NCI-H146 treated with DMSO at 0.1 percent for 48 hours (cell line): ENCODE measurements at regions not wholly inside any gene's neighbourhood (a gene's known extent, or its start where the extent isn't known, plus 50 kb on each side); places are given as distances from the start of the nearest gene placed in this dataset.
"Not testable (repeated sequence)": the region's sequence is repeated elsewhere in the genome, so short reads cannot be mapped to it uniquely, and the experiment has no call there.

Source experiments
- DNase-seq: peaks from one replicate; lab custom pipeline; 2025; ENCODE audit not compliant: unreplicated experiment; lab: John Stamatoyannopoulos, UW

DNA sequence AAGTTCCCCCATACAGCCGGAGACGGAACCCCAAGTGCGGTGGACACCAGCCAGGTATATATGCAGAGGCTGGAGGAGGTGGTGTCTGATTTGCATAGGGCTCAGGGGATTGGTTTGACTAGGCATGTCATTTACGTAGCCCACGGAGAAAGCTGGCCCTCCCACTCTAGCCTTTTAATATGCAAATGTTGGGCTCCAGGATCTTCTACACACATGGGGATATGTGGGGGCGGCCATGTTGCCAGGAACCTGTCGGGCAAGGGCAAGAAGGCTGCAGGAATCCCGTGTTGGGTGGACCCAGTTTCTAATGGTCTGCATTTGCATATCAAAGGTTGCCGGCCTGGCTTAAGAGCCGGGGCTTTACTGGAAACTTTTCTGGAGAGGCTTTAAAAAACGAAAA lies 57.4 kb downstream of the FTHL17 start:
- not testable (repeated sequence) for DNase-seq

DNA sequence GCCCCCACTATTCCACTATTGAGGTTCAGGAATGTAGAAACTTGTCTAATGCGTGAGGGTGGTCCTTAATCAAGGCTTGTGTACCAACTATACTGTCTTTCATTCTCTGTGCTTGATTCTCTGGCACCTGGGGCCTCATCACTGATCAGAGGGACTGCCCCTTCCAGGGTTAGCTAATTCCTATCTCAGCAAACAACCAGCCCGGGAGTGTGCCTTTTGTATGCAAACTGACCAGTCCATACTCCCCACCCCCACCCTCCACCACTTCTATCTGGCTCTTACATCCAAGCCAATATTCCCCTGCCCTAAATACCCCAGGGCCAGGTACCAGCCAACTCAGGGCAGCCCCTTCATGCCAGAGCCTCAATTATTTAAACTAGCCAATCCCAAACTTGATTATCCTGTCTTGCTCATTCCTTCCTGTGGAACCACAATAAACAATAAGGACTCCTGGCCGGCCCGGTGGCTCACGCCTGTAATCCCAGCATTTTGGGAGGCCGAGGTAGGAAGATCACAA lies 59.3 kb downstream of the FTHL17 start:
- DNase-seq = no peak

DNA sequence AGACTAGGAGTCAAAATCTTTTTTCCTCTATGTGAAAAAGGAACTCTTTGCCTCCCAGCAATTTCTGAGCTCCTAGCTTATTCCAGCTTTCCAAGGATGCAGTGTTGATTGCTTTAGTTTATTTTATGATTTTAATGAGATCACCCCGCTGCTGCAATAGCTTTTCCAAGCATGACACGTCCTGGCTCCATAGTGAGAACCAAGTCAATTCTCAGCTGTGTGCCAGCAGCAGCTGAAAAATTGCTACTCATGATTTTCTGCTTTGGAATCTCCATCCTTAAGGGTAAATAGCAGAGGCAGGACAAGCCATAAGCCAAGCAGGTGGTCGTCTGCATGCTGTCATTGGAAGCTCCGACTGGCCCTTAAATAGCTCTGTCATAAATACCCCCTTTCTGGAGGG lies 64.5 kb downstream of the FTHL17 start:
- DNase-seq = no peak

DNA sequence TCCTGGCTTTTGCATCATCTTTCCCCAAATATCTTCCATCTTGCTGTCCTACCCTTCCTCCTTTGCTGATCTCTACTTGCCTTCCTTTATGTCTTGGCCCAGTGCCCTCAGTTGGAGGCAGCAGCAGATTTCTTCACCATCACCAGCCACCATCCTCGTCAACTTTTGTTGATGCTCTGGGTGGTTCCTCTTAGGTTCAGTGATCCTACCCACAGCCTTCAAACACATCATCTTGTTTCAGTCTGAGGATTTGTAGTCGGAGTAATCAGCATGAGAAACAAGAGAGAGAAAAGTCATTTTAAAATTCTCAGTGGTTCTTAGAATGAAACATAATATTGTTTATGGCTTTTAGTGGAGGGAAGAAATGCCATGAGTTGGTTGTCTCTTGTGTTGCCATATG lies 65.8 kb downstream of the FTHL17 start:
- DNase-seq = no peak

DNA sequence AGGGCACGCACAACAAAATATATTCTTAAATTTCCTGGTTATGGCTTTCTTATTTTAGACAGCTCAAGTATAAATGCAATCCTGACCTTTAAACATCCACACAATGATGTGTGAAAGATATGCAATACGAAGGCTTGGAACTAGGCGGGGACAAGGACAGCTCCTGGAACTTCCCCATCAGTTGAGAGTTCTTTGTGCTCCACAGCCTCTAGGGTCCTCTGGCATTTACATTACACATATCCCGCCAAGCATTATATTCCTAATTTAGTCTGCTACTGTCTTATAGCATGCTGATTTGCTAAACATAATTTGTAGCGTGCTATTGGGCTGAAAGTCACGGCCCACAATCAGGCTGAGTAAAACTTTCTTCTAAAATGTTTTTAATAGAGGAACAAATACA lies 74.4 kb downstream of the FTHL17 start:
- no peak for DNase-seq

DNA sequence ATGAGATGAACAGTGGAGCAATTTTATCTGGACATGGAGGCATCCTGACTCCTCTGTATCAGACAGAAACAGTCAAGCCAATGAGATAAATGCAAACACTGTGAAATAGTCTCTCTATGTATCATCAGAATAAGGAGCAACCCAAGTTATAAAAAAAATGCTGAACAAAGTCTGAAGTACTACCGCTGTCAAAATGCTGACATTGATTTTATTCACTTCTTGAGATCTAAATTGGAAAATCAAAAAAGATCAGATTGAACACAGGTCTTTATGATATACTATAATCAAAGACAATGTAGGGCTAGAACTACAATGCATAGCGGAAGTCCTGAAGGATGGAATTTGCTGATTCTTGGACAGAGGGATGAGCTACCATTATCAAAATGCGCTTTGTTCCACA lies 76.1 kb downstream of the FTHL17 start:
- DNase-seq = no peak

DNA sequence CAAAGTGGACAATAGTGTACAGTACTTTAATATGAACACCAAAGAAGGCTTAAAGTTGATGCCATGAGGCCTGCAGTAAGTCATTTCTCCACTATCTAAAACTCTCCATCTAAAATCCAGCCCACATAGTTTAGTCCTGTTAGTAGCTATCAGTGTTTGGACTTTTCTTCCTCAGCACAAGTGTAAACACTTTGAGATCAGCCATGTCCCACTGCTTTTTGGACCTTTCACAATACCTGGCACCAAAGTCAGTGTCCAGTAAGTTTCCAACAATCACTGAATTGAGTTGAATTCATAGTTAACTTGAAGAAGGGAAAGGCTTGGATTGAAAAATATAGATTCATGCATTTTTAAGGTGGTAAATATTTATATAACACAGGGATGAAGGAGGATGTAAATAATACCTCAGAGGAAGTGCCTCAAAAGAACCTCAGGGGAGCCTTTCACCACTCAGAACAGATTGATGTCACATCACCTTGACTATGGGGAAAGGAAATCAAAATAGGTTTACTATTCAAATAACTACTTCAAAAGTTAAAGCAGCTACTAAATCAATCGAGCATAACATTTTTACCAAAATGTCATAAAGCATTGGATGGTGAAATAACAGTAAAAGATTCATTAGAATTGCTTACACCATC lies 76.7 kb downstream of the FTHL17 start:
- DNase-seq = no peak

DNA sequence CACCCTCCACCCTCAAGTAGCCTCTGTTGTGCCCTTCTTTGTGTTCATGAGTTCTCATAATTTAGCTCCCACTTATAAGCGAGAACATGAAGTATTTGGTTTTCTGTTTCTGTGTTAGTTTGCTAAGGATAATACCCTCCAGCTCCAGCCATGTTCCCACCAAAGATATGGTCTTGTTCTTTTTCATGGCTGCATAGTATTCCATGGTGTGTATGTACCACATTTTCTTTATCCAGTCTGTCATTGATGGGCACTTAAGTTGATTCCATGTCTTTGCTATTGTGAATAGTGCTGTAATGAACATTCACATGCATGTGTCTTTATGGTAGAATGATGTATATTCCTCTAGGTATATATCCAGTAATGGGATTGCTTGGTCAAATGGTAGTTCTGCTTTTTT lies 77.8 kb downstream of the FTHL17 start:
- not testable (repeated sequence) for DNase-seq

DNA sequence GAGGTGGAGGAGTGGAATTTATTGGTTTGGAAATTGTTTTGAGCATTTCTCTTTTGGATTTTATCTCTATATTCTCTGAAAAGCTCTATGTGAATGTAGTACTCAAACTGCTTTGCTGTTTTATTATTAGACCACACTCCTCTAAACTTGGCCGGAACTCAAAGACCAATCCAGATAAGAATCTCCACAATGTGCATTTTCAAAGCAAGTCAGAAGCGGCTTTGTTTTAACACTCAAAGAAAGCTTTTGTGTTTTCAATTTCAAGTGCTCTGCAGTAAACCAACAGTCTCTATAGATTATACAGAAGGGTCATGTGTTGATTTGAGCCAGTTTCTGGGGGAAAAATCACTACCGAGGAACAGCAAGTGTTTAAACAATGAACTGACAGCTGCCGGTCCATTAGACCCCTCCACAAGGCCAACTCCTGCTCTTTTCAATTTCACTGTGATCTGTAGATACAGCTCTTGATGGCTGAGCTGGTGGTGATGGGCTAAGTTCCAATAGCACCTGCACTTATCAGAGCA lies 79.4 kb downstream of the FTHL17 start:
- DNase-seq = no peak

DNA sequence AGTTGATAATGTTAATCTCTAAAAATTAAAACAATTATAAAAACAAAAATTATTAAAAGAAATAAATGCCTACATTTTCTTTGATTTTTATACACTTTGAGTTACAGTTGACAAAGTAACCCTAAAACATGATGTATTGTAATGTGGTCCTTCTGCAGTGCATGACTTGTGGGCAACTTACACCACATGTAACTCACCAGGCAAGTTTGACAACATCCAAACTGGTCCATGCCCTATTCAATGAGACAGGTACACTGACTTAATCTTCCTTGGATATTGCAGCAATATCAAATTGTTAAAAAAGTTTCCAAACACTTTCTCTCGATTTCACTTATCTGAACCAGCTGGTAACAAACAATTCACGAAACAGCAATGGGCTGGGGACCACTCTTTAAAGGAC lies 81.5 kb downstream of the FTHL17 start:
- no peak for DNase-seq

DNA sequence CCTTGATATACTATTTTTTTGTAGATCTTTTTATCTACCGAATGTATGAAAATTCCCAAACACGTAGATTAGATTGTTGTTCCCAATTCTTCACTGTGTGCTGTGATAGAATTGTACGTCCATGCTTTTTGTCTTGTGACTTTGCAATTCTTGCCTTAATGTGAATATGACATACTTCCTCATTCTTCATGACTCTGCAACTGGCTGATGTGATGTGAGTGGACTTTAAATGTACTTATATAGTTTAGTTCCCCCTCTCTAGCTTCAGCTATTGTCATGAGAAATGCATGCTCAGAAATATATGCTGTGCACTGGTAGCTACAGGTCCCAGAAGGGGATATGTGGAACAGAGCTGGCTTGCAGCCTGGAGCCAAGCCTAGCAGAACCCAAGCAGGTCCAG lies 89.4 kb downstream of the FTHL17 start:
- no peak for DNase-seq

DNA sequence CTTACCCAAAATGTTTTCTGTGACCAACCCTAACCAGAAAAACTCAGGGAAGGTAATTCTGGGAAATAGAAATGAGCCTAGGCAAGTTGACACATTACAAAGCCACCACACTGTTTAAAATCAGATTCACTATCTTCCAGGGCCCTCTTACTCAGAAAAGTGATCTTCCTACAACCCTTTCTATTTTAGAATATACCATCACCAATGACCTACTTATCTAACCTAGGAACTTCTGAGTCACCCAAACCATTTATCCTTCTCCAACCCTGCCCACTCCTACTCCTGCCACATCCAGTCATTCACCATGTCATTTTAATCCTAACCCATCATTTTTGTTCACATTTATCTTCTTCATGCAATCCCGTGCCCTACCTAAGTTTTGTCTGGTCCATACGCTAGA lies 89.9 kb downstream of the FTHL17 start:
- no peak for DNase-seq

DNA sequence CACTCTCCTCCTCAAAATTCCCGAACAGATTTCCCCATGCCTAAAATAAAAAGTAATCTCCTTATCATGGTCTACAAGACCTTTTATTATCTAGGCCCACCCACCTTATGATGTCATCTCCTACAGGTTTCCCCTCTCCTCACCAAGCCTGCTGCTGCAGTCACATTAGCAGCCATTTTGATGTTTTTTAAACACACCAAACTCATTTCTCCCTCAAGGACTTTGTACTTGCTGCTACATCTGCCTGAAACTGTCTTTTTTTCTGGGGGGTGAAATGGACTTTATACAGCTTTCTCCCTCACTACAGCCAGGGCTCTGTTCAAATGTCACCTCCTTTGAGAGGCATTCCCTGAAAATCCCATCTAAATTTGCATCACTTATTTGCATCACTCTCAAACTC lies 90.2 kb upstream of the TAB3 start:
- DNase-seq = no peak

DNA sequence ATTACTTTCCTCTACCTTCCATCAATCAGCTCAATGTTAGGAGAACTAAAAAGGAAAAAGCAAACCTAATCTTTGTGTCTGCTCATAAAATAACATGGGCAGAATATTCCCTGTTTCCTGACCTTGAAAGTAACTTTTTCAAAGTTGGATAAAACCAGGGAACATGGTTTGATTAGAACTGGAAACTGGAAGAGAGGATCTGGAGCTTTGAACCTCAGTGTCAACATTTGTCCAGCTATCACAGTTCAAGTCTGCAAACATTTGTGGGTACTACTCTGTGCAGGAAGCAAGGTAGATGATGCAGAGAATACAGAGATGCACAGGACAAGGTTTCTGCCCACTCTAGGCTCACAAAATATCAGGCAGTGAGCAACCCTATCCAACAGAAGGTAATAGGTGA lies 86.4 kb upstream of the TAB3 start:
- DNase-seq = no peak

DNA sequence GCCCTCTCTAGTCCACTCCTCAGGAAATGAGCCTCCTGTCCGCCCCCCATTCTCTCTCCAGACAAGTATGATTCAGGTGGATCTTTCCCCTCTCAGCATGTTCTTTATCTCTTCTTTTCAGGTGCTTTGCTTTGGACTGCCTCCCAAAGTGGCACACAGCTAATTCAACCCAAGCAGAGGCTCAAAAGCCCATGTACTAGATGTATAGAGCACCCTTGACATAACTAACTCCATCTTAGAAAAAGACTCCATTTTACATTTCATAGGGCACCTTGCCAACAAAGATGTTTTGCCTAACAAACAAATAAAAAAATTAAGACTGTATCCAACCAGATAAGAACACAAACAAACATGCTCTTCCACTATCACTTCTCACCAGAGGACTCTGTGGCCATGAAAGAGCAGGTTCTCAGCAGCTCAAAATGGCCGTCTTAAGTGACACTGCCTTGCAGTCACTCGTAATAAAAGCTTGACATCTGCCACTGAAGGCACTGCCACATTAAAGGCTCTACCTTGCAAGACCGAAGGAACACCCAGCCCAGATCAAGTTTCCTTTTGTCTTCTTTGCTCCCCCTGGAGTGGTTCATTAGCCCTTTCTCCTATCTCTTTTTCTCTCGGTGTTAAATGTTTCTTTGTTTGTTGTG lies 84.9 kb upstream of the TAB3 start:
- no peak for DNase-seq

DNA sequence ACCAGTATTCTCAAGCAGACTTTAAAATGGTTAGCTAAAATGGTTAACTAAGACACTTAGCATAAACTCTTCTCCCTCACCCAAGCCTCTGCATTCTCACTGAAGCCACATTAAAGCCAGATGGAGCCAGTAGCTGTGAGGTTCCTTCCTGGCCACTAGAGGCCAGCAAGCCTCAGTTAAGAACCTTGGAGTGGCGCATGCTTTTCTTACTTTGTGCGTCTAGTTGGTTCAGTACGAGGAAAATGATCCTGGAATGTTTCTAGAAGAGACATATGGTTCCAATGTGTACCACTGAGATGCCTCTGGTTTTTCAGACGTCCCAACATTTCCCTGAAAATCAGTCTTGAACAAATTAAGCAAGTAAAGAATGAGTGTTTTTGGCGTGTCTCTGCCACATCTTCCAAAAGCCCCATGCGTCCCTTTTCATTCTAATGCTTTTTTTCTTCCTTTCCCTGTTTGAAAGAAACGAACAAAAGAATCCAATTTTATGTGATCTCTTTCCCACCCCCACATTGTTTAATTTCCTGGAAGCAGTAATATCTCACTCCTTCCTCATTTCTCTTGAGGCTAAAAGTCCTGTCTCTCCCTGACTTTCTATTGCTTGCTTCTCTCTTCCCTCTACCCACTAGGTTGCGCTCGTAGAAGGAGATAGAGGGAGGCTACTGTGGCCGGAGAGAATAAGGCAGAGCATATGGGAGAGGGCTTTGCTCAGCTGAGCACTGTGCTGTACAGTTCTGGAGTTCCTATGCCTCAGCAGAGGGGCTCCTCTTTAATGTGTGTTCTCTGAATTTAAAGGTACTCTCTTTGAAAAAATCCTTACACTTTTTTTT lies 82.9 kb upstream of the TAB3 start:
- peak; percentile 1 for DNase-seq

DNA sequence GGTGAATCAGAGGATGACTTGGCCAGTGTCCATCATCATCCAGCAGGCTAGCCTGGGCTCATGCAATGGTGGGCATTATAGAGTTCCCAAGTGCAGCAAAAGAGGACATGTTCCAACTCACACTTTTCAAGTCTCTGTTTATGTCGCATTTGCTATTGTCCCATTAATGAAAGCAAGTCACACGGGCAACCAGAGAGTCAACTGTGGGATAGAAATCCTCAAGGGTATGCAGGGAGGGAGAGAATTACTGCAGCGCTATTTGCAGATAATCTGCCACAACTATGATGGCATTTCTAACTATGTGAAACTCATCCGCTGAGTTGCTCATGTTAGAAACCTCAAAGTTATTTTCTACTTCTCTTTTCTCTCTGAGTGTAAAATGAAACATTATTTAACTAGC lies 78.5 kb upstream of the TAB3 start:
- DNase-seq = no peak

DNA sequence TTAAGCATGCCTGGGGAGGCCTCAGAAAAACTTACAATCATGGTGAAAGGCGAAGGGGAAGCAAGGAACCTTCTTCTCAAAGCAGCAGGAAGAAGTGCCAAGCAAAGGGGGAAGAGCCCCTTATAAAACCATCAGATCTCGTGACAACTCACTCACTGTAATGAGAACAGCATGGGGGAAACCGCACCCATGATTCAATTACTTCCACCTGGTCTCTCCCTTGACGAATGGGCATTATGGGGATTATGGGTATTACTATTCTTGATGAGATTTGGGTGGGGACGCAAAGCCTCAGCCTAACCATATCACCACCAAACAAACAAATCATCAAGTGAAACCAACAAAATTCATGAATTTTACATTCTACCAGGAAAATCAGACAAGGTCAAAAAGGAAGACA lies 76.7 kb upstream of the TAB3 start:
- DNase-seq = no peak

DNA sequence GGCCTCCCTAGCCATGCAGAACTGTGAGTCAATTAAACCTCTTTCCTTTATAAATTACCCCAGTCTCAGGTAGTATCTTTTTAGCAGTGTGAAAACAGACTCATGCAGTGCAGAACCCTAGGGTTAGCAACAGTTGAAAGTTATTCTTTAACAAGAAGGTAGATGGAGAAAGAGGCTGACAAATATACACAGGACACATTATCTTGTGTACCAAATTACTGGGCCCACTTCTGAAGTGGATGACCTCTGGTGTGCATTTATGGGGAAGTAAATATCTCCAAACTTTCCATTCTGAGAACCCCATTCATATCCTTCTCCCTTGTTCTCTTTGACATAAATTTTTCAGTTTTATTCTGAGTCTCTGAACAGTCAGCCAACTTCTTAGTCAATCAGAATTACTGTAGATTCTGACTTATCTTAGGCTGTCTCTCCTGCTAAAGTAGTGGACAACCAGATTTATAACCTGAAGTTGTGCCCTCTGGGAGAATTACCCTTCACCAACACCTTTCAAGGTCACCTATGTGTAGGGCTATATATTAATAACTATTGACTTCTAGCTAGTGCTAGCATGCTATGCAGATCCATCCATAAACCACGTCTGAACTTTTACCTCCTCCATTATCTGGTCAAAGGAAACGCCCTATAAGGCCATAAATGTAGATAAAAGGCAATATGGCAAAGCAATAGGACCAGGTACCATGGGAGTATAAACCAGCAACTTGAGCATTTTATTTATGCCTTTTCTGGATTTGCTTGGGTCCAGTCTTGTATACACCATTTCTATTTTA lies 72.5 kb upstream of the TAB3 start:
- DNase-seq = no peak

DNA sequence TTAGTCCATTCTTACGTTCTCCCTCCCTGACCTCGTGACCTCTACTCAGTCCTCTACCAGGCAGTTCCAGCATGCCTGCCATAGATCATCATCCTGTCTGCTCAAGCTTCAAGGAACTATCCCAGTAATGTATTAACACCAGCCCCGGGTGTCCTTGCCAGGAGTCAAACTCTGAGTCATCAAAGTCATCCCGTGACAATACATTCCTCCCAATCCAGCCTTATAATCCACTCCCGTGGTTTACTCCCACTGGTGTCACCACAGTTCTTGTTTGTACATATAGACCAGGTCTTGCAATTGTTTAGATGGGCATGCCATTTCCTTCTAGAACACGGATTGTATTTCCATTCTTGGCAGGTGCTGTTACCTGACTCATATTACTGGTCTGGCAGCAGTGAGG lies 68.7 kb upstream of the TAB3 start:
- DNase-seq = no peak

DNA sequence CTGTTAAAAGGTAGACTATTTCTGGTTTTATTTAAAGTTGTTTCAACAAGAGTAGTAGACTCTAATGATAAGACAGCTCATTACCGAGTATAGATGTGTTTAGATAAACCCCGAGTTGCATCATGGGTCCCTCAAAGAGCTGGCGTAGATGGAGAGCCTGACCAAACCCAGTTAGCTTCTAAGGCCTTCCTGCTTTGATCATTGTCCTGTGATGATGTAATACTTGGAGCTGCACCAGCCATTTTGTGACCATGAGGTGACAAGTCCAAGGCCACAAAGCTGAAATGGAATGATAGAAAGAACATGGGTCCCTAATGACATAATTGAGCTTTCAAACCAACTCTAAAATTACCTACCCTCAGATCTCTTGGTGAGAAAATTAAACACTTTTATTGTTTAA lies 66.6 kb upstream of the TAB3 start:
- DNase-seq = no peak
